Vagina (tissue), 2 donors: ENCODE measurements at regions not wholly inside any gene's neighbourhood (a gene's known extent, or its start where the extent isn't known, plus 50 kb on each side); places are given as distances from the start of the nearest gene placed in this dataset.
"Not testable (repeated sequence)": the region's sequence is repeated elsewhere in the genome, so short reads cannot be mapped to it uniquely, and the experiment has no call there.

Source experiments
- DNase-seq, 2 donors: peaks; one replicate each; pipeline ENCODE4 v3.0.0-alpha.2; 2017; ENCODE audit errors: extremely low spot score in 2 of 2
- H3K27ac ChIP-seq: fragments of 200-600 bp; sonication (generic); one replicate; pipeline ENCODE4 v1.5.1; 2019
- H3K27me3 ChIP-seq: fragments of 200-600 bp; sonication (generic); one replicate; pipeline ENCODE4 v1.5.1; 2019
- H3K36me3 ChIP-seq, 2 donors: fragments of 200-600 bp; sonication (generic); one replicate each; pipeline ENCODE4 v1.5.1; 2017 to 2019
- H3K4me1 ChIP-seq: fragments of 200-600 bp; sonication (generic); one replicate; pipeline ENCODE4 v1.5.1; 2019
- H3K4me3 ChIP-seq, 2 donors: fragments of 200-600 bp; sonication (generic); 1 replicate in 1 of 2; 2 replicates in 1 of 2; pipeline ENCODE4 v1.5.1; 2016 to 2019
- H3K9me3 ChIP-seq: fragments of 200-600 bp; sonication (generic); one replicate; pipeline ENCODE4 v1.5.1; 2019
- POLR2A ChIP-seq, 2 donors: fragments of 450-650 bp; IDR thresholded peaks; one replicate each; pipeline ENCODE4 v1.6.1; 2017; ENCODE audit warnings: antibody characterized with exemption in 2 of 2, mild to moderate bottlenecking in 2 of 2, moderate library complexity in 2 of 2
- POLR2AphosphoS5 ChIP-seq, 2 donors: sonication (generic); formaldehyde crosslinking; IDR thresholded peaks; one replicate each; pipeline ENCODE4 v1.9.0; 2017; ENCODE audit warnings: antibody characterized with exemption in 2 of 2, mild to moderate bottlenecking in 2 of 2, low read depth in 1 of 2; ENCODE audit not compliant: insufficient read depth in 1 of 2
- intact Hi-C: fragments of 100-400 bp; cut with DNase I; formaldehyde crosslinking; loops from one replicate; pipeline ENCODE4 v1.15.1; 2023
- TF ChIP-seq, protein P1 (sequence below), 3 experiments: fragments of 450-650 bp in 2 of 3; fragments of 200-600 bp in 1 of 3; sonication (generic) in 1 of 3; IDR thresholded peaks; one replicate each; pipeline ENCODE4 v1.5.1; 2017 to 2019; ENCODE audit warnings: antibody characterized with exemption in 3 of 3, mild to moderate bottlenecking in 2 of 3, moderate library complexity in 2 of 3

DNA sequence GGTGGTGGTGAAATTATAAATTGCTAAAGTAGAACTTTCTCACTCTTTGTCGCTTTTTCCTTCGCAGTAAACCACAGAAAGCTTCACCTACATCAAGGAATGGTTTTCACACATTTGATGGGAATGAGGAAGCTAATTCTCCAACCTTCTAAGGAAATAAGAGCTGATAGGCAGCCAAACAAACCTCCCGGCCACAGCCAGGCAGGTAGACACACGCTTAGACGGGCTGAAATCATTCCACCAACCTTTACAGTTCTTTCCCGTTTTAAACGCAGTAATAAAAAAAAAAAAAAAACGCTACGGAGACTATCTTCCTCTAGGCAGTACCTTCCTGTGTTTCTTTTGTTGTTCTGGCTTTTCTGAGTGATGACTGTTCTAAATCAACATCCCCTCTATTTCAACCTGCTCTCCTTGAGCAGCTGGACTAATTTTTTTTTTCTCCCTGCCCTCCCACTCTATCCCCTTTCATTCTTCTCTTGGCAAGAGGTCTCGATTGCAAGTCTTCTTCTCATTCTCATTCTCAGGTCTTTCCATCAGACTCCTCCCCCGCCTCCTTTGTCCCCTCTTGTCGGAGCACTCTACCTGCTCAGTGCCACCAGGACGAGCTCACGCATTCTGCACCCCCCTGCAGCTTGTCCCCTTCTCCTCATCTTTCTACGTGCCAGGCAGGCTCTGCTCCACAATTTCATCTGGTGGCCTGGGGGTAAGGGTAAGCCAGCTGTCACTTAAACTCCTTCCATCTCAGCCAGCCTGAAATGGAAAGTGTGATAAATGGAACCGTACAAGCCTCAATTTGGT, 391.1 kb upstream of the MDFIC2 start:
- H3K27me3 ChIP-seq: no peaks in the 10 kb centered on the region
- no peaks in the 10 kb centered on the region for H3K36me3 ChIP-seq
- DNase-seq: no peak
- H3K4me3 ChIP-seq: no peak overlapping the region
- no peak overlapping the region for H3K27ac ChIP-seq
- H3K9me3 ChIP-seq: no peaks in the 10 kb centered on the region
- TF ChIP-seq POLR2A (IDR thresholded peaks at IDR 0.05) (no peak), POLR2AphosphoS5 (IDR thresholded peaks at IDR 0.05; ENCODE audit: insufficient read depth in 1 of 2, low read depth in 1 of 2) (peak in 1 of 2 donors; percentile 20)
- TF ChIP-seq, protein P1, sequence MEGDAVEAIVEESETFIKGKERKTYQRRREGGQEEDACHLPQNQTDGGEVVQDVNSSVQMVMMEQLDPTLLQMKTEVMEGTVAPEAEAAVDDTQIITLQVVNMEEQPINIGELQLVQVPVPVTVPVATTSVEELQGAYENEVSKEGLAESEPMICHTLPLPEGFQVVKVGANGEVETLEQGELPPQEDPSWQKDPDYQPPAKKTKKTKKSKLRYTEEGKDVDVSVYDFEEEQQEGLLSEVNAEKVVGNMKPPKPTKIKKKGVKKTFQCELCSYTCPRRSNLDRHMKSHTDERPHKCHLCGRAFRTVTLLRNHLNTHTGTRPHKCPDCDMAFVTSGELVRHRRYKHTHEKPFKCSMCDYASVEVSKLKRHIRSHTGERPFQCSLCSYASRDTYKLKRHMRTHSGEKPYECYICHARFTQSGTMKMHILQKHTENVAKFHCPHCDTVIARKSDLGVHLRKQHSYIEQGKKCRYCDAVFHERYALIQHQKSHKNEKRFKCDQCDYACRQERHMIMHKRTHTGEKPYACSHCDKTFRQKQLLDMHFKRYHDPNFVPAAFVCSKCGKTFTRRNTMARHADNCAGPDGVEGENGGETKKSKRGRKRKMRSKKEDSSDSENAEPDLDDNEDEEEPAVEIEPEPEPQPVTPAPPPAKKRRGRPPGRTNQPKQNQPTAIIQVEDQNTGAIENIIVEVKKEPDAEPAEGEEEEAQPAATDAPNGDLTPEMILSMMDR (IDR thresholded peaks at IDR 0.05): no peak
- no peaks in the 10 kb centered on the region for H3K4me1 ChIP-seq
- intact Hi-C loops: no loop called here

DNA sequence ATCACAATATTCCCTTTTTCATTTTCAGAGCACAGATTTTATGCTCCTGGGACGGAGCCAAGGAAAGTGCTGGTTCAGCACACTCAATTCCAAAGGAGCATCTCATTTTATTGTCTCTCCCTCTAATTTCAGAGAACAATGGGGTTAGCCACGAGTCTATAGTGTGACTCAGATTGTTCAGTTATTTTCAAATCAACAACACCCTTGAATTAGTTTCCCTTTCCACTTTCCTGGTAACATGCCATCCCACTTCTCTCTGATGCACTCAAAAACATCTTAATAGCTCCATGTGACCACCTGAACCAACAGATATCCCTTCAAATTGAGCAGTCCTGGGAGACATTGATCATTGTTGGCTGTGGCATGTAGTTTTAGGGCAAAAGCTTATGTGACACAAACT, 389.7 kb upstream of the MDFIC2 start:
- Histone ChIP-seq H3K4me3 (no peak overlapping the region), H3K27me3 (no peaks in the 10 kb centered on the region), H3K9me3 (no peaks in the 10 kb centered on the region), H3K36me3 (no peaks in the 10 kb centered on the region), H3K4me1 (no peaks in the 10 kb centered on the region), H3K27ac (no peak overlapping the region)
- TF ChIP-seq, protein P1 (IDR thresholded peaks at IDR 0.05): no peak
- TF ChIP-seq POLR2AphosphoS5 (IDR thresholded peaks at IDR 0.05; ENCODE audit: insufficient read depth in 1 of 2, low read depth in 1 of 2) (no peak), POLR2A (IDR thresholded peaks at IDR 0.05) (no peak)
- intact Hi-C loops: no loop called here
- no peak for DNase-seq

DNA sequence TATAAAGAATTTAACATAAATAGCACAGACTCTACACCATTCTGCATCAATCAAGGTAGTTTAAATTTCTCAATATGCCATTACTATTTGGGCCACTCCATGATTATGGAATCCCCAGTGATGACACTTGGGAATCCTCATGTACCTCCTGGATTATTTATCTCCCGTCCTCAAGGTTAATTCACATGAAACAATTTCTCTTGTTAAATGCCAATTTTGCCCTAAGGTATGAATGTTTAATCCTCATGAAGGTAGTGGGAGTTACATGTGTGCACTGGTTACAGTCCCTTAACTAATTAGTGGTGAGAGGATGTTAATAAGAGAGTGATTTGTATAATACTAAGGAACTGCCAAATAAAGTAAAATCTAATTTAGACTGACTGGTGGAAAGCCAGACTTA, 372.3 kb upstream of the MDFIC2 start:
- Histone ChIP-seq H3K27me3 (no peaks in the 10 kb centered on the region), H3K4me1 (no peaks in the 10 kb centered on the region), H3K27ac (no peak overlapping the region), H3K36me3 (no peaks in the 10 kb centered on the region), H3K4me3 (no peak overlapping the region), H3K9me3 (no peaks in the 10 kb centered on the region)
- no peak for DNase-seq
- TF ChIP-seq POLR2A (IDR thresholded peaks at IDR 0.05) (no peak), POLR2AphosphoS5 (IDR thresholded peaks at IDR 0.05; ENCODE audit: insufficient read depth in 1 of 2, low read depth in 1 of 2) (no peak)
- TF ChIP-seq, protein P1 (IDR thresholded peaks at IDR 0.05): no peak
- intact Hi-C loops: no loop called here

DNA sequence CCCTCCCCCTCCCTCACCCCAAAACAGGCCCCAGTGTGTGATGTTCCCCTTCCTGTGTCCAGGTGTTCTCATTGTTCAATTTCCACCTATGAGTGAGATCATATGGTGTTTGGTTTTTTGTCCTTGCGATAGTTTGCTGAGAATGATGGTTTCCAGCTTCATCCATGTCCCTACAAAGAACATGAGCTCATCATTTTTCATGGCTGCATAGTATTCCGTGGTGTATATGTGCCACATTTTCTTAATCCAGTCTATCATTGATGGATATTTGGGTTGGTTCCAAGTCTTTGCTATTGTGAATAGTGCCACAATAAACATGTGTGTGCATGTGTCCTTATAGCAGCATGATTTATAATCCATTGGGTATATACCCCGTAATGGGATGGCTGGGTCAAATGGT, 363.4 kb upstream of the MDFIC2 start:
- H3K27ac ChIP-seq, DNase-seq, intact Hi-C loops, H3K9me3 ChIP-seq, H3K4me1 ChIP-seq, H3K4me3 ChIP-seq, H3K27me3 ChIP-seq, H3K36me3 ChIP-seq: not testable (repeated sequence)

DNA sequence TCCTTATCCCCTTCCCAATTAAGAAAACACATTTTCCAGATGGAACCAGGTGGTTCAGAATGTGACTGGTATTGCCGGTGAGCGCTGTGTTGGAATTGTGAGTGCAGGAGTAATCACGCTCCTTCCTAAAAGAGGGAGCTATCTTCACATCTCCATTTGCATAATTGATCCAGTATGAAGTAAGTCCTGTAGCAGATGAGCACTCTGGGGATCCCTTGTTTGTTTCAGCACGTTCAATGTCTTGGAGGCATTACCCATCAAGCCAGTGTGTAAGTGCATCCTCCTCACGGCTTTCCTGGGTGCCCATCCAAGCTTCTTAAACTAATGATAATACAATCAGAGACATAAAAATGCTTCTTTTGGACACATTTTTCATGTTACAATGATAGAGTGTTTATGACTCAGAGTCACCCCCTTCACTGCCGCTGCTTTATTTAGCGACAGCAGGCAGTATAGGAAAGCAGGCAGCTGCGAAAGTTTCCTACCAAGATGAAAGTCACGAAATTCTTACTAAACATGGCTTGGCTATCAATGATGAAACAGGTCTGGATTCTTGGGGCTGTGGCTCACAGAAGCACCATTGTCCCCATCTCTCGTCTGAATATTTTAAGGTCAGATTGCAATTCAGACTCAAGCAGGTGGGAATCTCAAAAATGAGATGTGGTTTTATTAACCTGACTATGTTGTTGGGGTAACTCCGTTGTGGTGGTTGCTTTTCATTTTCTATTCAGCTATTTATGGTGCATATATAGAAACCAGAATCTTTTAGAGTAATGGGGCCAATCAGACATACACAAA, 346.3 kb upstream of the MDFIC2 start:
- H3K9me3 ChIP-seq: no peaks in the 10 kb centered on the region
- intact Hi-C loops: no loop called here
- no peak overlapping the region for H3K4me3 ChIP-seq
- H3K27ac ChIP-seq: no peak overlapping the region
- H3K27me3 ChIP-seq: no peaks in the 10 kb centered on the region
- no peaks in the 10 kb centered on the region for H3K36me3 ChIP-seq
- DNase-seq: no peak
- no peaks in the 10 kb centered on the region for H3K4me1 ChIP-seq
- no peak for TF ChIP-seq POLR2AphosphoS5 (IDR thresholded peaks at IDR 0.05; ENCODE audit: insufficient read depth in 1 of 2, low read depth in 1 of 2)
- no peak for TF ChIP-seq POLR2A (IDR thresholded peaks at IDR 0.05)
- TF ChIP-seq, protein P1 (IDR thresholded peaks at IDR 0.05): no peak
